ENCODE measurements at regions not wholly inside any gene's neighbourhood (a gene's known extent, or its start where the extent isn't known, plus 50 kb on each side); places are given as distances from the start of the nearest gene placed in this dataset.
A peak's percentile ranks its signal among the peaks of the same experiment; 100 is the strongest.

DNA sequence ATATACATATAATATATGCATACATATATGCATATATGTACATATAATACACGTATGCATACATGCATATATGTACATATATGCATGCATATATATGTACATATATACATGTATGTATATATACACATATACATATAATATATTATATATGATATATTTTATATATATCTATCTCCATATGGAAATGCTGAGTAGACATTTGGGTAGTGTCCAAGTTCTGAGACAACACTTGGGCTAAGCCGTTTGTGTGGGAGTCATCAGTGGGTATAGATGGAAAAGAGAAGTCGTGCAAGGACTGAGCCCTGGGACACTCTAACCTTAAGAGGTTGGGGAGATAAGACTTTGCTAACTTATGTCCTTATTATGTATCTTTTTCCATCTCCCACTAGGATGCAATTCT, 165.2 kb upstream of the PODXL start:
- Histone ChIP-seq H3K9me3 (no peaks in the 10 kb centered on the region), H3K27ac (no peak overlapping the region), H3K4me1 (no peaks in the 10 kb centered on the region), H3K4me3 (no peak overlapping the region), H3K27me3 (no peaks in the 10 kb centered on the region), H3K36me3 (no peaks in the 10 kb centered on the region)
- 49 to 55% methylated on average over 3 of the region's 3 CpGs for WGBS, 2 donors
- DNase-seq (ENCODE audit: low spot score in 2 of 2) = no peak
- TF ChIP-seq POLR2A (IDR thresholded peaks at IDR 0.05) (no peak), EP300 (IDR thresholded peaks at IDR 0.05) (no peak)
- TF ChIP-seq, protein P1, sequence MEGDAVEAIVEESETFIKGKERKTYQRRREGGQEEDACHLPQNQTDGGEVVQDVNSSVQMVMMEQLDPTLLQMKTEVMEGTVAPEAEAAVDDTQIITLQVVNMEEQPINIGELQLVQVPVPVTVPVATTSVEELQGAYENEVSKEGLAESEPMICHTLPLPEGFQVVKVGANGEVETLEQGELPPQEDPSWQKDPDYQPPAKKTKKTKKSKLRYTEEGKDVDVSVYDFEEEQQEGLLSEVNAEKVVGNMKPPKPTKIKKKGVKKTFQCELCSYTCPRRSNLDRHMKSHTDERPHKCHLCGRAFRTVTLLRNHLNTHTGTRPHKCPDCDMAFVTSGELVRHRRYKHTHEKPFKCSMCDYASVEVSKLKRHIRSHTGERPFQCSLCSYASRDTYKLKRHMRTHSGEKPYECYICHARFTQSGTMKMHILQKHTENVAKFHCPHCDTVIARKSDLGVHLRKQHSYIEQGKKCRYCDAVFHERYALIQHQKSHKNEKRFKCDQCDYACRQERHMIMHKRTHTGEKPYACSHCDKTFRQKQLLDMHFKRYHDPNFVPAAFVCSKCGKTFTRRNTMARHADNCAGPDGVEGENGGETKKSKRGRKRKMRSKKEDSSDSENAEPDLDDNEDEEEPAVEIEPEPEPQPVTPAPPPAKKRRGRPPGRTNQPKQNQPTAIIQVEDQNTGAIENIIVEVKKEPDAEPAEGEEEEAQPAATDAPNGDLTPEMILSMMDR (IDR thresholded peaks at IDR 0.05) = no peak

DNA sequence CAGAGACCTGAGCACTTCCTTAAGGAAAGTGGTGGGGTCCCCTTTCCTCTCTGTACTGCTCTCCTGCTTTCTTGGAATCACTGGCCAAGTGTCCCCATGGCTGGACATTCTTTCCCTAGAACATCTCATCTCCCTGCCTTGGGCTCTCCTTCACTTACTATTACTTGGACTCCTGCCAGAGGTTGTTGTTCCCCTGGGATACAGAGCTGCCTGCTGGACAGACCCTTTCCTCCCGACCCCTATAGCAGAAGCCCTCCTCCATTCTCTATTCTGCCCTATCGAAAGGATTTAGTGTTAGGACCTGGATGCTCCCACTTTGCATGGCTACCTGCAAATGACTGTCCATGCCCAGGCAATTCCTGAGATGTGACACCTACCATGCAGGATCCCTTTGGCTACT, 164.3 kb upstream of the PODXL start:
- H3K4me3 ChIP-seq = no peak overlapping the region
- WGBS, 2 donors = 62 to 64% methylated on average over 2 of the region's 2 CpGs
- no peaks in the 10 kb centered on the region for H3K9me3 ChIP-seq
- TF ChIP-seq EP300 (IDR thresholded peaks at IDR 0.05) = no peak
- TF ChIP-seq, protein P1 (IDR thresholded peaks at IDR 0.05) = no peak
- TF ChIP-seq POLR2A (IDR thresholded peaks at IDR 0.05) = no peak
- no peaks in the 10 kb centered on the region for H3K4me1 ChIP-seq
- no peaks in the 10 kb centered on the region for H3K36me3 ChIP-seq
- H3K27me3 ChIP-seq = no peaks in the 10 kb centered on the region
- no peak overlapping the region for H3K27ac ChIP-seq
- no peak for DNase-seq (ENCODE audit: low spot score in 2 of 2)

DNA sequence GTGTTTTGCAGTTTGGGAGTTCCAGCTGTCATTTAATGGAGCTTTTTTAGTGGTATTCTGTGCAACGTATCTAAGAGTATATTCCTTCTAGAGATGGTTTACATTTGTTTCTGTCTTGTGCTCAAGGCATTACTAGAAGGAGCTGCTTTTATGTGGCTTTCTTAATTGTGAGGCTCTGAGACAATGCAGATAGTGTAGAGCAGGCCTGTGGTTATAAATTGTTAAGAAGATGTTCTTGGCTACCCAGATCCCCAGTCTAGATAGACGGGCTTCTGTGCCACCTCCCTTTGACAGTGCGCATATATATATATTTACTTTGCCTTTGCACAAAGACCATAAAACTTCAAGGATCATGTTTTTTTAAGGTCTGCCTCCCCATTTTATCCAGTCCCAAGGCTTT, 160.8 kb upstream of the PODXL start:
- Histone ChIP-seq H3K4me1 (no peaks in the 10 kb centered on the region), H3K27me3 (no peaks in the 10 kb centered on the region), H3K4me3 (no peak overlapping the region), H3K9me3 (no peaks in the 10 kb centered on the region), H3K27ac (no peak overlapping the region), H3K36me3 (no peaks in the 10 kb centered on the region)
- 58 to 78% methylated on average over 3 of the region's 3 CpGs for WGBS, 2 donors
- no peak for DNase-seq (ENCODE audit: low spot score in 2 of 2)
- TF ChIP-seq EP300 (IDR thresholded peaks at IDR 0.05) = no peak
- TF ChIP-seq POLR2A (IDR thresholded peaks at IDR 0.05) = no peak
- TF ChIP-seq, protein P1 (IDR thresholded peaks at IDR 0.05) = no peak

DNA sequence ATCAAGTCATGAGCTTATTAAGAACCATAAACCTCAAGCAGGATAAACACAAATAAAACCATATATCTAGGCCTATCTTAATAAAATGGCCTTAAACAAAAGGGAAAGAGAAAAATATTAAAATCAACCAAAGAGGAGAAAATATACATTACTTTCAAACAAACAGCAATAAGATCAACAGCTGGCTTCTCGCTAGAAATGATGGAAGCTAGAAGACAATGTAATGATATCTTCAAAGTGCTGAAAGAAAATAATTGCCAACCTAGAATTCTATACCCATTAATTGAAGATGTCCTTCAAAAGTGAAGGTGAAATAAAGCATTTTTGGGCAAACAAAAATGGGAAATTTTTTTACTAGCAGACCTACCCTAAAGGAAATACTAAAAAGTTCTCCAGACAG, 142.9 kb upstream of the PODXL start:
- H3K27me3 ChIP-seq = no peaks in the 10 kb centered on the region
- no peaks in the 10 kb centered on the region for H3K36me3 ChIP-seq
- peaks cover 0 to 26% (median 0%) of the 10 kb centered on the region in 4 donors for H3K9me3 ChIP-seq
- TF ChIP-seq POLR2A (IDR thresholded peaks at IDR 0.05) = no peak
- TF ChIP-seq EP300 (IDR thresholded peaks at IDR 0.05) = no peak
- TF ChIP-seq, protein P1 (IDR thresholded peaks at IDR 0.05) = no peak
- H3K4me1 ChIP-seq = no peaks in the 10 kb centered on the region
- no peak overlapping the region for H3K27ac ChIP-seq
- DNase-seq (ENCODE audit: low spot score in 2 of 2) = no peak
- WGBS, 2 donors = 87 to 91% methylated on average over 1 of the region's 1 CpG
- no peak overlapping the region for H3K4me3 ChIP-seq

DNA sequence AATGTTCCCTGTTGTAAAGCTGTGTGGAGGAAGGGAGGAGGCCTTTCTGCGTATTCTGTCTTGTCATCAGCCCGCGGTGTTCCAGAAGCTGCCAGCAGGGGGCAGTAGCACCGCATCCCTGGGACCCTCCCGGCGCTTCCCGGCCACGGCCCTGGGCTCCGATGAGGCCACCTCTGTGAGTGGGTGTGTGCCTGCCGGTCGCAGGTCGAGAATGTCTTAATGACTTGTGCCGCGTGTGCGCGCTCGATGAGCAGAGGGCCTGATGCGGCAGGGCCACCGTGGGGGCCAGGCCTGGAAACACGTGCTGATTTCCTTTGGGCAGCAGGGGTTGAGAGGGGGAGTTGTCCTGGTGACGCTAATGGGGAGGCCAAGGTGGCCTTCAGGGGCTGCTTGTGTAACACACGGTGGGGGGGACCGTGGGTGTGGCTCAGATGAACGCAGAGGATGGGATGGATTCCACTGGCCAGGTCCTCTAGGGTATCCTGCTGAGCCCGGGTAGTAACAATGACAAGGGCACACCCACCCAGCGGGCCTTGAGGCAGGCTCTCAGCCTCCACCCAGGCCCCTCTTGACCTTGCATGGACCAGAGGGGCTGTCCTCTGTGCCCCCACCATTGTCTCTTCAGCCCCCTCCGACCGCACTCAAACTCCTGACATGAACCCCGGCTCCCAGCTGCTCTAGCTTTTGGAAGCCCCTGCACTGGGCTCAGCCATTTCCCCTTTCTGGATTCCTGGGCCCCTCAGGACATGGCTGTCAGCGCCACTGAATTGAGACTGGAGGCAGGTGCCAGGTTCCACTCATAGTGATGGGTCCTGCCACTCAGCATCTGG, 135.9 kb upstream of the PODXL start:
- peaks cover 0 to 14% (median 0%) of the 10 kb centered on the region in 4 donors for H3K4me1 ChIP-seq
- TF ChIP-seq EP300 (IDR thresholded peaks at IDR 0.05) (no peak), POLR2A (IDR thresholded peaks at IDR 0.05) (no peak)
- TF ChIP-seq, protein P1 (IDR thresholded peaks at IDR 0.05) = peak; percentile 49 to 70 (median 66)
- H3K27me3 ChIP-seq = peaks cover 0 to 42% of the 10 kb centered on the region in 2 donors
- WGBS, 2 donors = 28 to 36% methylated on average over 15 to 22 of the region's 30 CpGs
- DNase-seq (ENCODE audit: low spot score in 2 of 2) = peak; percentile 28 to 42
- no peak overlapping the region for H3K27ac ChIP-seq
- H3K36me3 ChIP-seq = no peaks in the 10 kb centered on the region
- H3K9me3 ChIP-seq = no peaks in the 10 kb centered on the region
- H3K4me3 ChIP-seq = no peak overlapping the region
